ENCODE measurements at regions not wholly inside any gene's neighbourhood (a gene's known extent, or its start where the extent isn't known, plus 50 kb on each side); places are given as distances from the start of the nearest gene placed in this dataset.

GRCh38 chr16:64012166-64012565 is 1109.7 kb downstream of the CDH11 start:
- Mint-ChIP-seq H3K27me3 (no peaks in the 10 kb centered on the region), H3K36me3 (peaks cover 0 to 6% (median 0%) of the 10 kb centered on the region in 3 donors), H3K27ac (no peak overlapping the region), H3K4me3 (no peak overlapping the region), H3K4me1 (peaks cover 0 to 4% (median 0%) of the 10 kb centered on the region in 4 donors), H3K9me3 (peaks cover 6 to 63% (median 28%) of the 10 kb centered on the region in 9 donors)
- POLR2A ChIA-PET: no interaction called here
- ATAC-seq (no peak), DNase-seq (no peak)

DNA sequence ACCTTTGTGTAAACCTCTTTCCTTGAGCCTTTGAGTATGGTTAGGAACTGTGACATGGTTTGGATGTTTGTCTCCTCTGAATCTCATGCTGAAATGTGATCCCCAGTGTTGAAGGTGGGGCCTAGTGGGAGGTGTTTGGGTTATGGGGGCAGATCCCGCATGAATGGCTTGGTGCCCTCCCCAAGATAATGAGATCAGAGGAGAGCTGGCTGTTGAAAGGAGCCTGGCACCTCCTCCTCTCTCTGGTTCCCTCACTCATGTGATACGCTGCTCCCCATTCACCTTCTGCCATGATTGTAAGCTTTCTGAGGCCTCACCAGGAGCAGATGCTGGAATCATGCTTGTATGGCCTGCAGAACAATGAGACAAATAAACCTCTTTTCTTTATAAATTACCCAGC is 1110.2 kb downstream of the CDH11 start:
- H3K9me3 Mint-ChIP-seq: peaks cover 3 to 64% (median 28%) of the 10 kb centered on the region in 9 donors
- H3K27ac Mint-ChIP-seq: no peak overlapping the region
- H3K27me3 Mint-ChIP-seq: no peaks in the 10 kb centered on the region
- H3K36me3 Mint-ChIP-seq: peaks cover 0 to 6% (median 0%) of the 10 kb centered on the region in 3 donors
- no peak overlapping the region for H3K4me3 Mint-ChIP-seq
- POLR2A ChIA-PET: no interaction called here
- peaks cover 0 to 4% (median 0%) of the 10 kb centered on the region in 4 donors for H3K4me1 Mint-ChIP-seq
- DNase-seq: no peak
- ATAC-seq: no peak

- Mint-ChIP-seq H3K4me1 (no peaks in the 10 kb centered on the region), H3K9me3 (peaks cover 7 to 55% (median 29%) of the 10 kb centered on the region in 9 donors), H3K27ac (no peak overlapping the region), H3K4me3 (no peak overlapping the region), H3K36me3 (peaks cover 0 to 2% (median 0%) of the 10 kb centered on the region in 3 donors), H3K27me3 (no peaks in the 10 kb centered on the region)
- ATAC-seq: no peak
- DNase-seq: no peak
- POLR2A ChIA-PET: no interaction called here
Observed at GRCh38 chr16:64008131-64008530, 1113.7 kb downstream of the CDH11 start.

DNA sequence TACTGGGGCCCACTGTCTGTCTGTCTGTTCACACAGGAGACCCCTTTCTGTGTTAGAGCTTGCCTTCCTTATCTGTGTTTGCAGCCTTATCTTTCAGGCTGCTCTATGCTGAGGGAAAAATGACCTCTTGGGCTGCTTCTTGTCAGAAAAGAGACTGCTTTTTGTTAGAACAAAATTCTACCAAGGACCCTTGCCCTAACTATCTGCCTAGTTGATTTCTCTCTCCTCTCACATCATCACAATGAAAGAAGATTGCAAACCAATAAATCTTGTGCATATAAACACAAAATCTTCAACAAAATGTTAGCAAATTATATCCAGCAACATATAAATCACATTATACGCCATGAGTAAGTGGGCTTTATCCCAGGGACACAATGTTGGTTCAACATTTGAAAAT is 1117.7 kb downstream of the CDH11 start:
- Mint-ChIP-seq H3K27me3 (no peaks in the 10 kb centered on the region), H3K4me1 (no peaks in the 10 kb centered on the region), H3K4me3 (no peak overlapping the region), H3K27ac (no peak overlapping the region), H3K36me3 (peaks cover 0 to 12% (median 0%) of the 10 kb centered on the region in 3 donors), H3K9me3 (peaks cover 11 to 59% (median 28%) of the 10 kb centered on the region in 9 donors)
- ATAC-seq (no peak), DNase-seq (no peak)
- POLR2A ChIA-PET: no interaction called here

GRCh38 chr16:63995025-63995424 is 1126.8 kb downstream of the CDH11 start:
- Mint-ChIP-seq H3K4me3 (no peak overlapping the region), H3K9me3 (peaks cover 0 to 61% (median 22%) of the 10 kb centered on the region in 9 donors), H3K27me3 (no peaks in the 10 kb centered on the region), H3K4me1 (no peaks in the 10 kb centered on the region), H3K27ac (no peak overlapping the region), H3K36me3 (peaks cover 0 to 16% (median 0%) of the 10 kb centered on the region in 3 donors)
- DNase-seq: no peak
- ATAC-seq: no peak
- POLR2A ChIA-PET: no interaction called here

- ATAC-seq: no peak
- Mint-ChIP-seq H3K27me3 (no peaks in the 10 kb centered on the region), H3K4me3 (no peak overlapping the region), H3K4me1 (no peaks in the 10 kb centered on the region), H3K9me3 (peaks cover 14 to 62% (median 24%) of the 10 kb centered on the region in 9 donors), H3K27ac (no peak overlapping the region), H3K36me3 (peaks cover 0 to 12% (median 0%) of the 10 kb centered on the region in 3 donors)
- POLR2A ChIA-PET: no interaction called here
- DNase-seq: no peak
Observed at GRCh38 chr16:63983401-63983800, 1138.5 kb downstream of the CDH11 start.

- DNase-seq (no peak), ATAC-seq (no peak)
- POLR2A ChIA-PET: no interaction called here
- peaks cover 0 to 12% (median 0%) of the 10 kb centered on the region in 3 donors for H3K36me3 Mint-ChIP-seq
- H3K27ac Mint-ChIP-seq: no peak overlapping the region
- no peak overlapping the region for H3K4me3 Mint-ChIP-seq
- no peaks in the 10 kb centered on the region for H3K4me1 Mint-ChIP-seq
- no peaks in the 10 kb centered on the region for H3K27me3 Mint-ChIP-seq
- H3K9me3 Mint-ChIP-seq: peaks cover 18 to 62% (median 27%) of the 10 kb centered on the region in 9 donors
Observed at GRCh38 chr16:63982741-63983140, 1139.1 kb downstream of the CDH11 start.

GRCh38 chr16:63982110-63982509 is 1139.8 kb downstream of the CDH11 start:
- no peak for ATAC-seq

GRCh38 chr16:63981639-63982038 is 1140.2 kb downstream of the CDH11 start:
- H3K36me3 Mint-ChIP-seq: peaks cover 0 to 6% (median 0%) of the 10 kb centered on the region in 3 donors
- no peaks in the 10 kb centered on the region for H3K27me3 Mint-ChIP-seq
- H3K9me3 Mint-ChIP-seq: peaks cover 18 to 53% (median 23%) of the 10 kb centered on the region in 9 donors
- H3K4me1 Mint-ChIP-seq: no peaks in the 10 kb centered on the region
- H3K27ac Mint-ChIP-seq: no peak overlapping the region
- DNase-seq (no peak), ATAC-seq (no peak)
- POLR2A ChIA-PET: no interaction called here
- no peak overlapping the region for H3K4me3 Mint-ChIP-seq

More at GRCh38 chr16:63982110-63982509, 1139.8 kb downstream of the CDH11 start:
- Mint-ChIP-seq H3K36me3 (peaks cover 0 to 10% (median 0%) of the 10 kb centered on the region in 3 donors), H3K27ac (no peak overlapping the region), H3K4me3 (no peak overlapping the region), H3K27me3 (no peaks in the 10 kb centered on the region), H3K9me3 (peaks cover 18 to 58% (median 25%) of the 10 kb centered on the region in 9 donors), H3K4me1 (no peaks in the 10 kb centered on the region)
- POLR2A ChIA-PET: no interaction called here
- DNase-seq: no peak

GRCh38 chr16:63980763-63981162 is 1141.1 kb downstream of the CDH11 start:
- no peak for DNase-seq
- no peak for ATAC-seq
- Mint-ChIP-seq H3K27me3 (no peaks in the 10 kb centered on the region), H3K4me3 (no peak overlapping the region), H3K36me3 (peaks cover 0 to 6% (median 0%) of the 10 kb centered on the region in 3 donors), H3K4me1 (no peaks in the 10 kb centered on the region), H3K9me3 (peaks cover 13 to 53% (median 21%) of the 10 kb centered on the region in 9 donors), H3K27ac (no peak overlapping the region)
- POLR2A ChIA-PET: no interaction called here

- no peaks in the 10 kb centered on the region for H3K4me1 Mint-ChIP-seq
- no peak overlapping the region for H3K27ac Mint-ChIP-seq
- H3K36me3 Mint-ChIP-seq: peaks cover 0 to 16% (median 0%) of the 10 kb centered on the region in 3 donors
- no peak overlapping the region for H3K4me3 Mint-ChIP-seq
- ATAC-seq (no peak), DNase-seq (no peak)
- POLR2A ChIA-PET: no interaction called here
- H3K27me3 Mint-ChIP-seq: no peaks in the 10 kb centered on the region
- peaks cover 17 to 61% (median 29%) of the 10 kb centered on the region in 9 donors for H3K9me3 Mint-ChIP-seq
Observed at GRCh38 chr16:63978240-63978639, 1143.6 kb downstream of the CDH11 start.

DNA sequence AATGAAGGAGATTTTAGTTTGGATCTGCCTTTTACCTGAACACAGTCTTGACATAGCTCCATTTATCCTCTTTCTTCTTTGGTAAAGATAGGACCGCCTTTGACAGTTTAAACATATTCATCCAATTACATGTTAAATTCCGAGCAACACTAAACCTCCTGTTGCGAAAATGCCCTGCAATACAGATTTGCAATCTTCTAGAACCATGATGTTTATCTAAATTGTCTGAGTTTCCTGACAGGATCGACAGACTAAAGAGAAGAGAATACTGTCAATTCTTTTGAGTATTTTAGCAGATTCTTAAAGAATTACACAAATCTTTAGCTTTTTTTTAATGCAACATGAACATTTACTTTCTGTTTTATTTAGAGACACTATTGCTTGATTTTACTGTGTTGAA is 1145.5 kb downstream of the CDH11 start:
- POLR2A ChIA-PET: no interaction called here
- no peak overlapping the region for H3K4me3 Mint-ChIP-seq
- no peak for ATAC-seq
- no peak overlapping the region for H3K27ac Mint-ChIP-seq
- peaks cover 0 to 16% (median 0%) of the 10 kb centered on the region in 3 donors for H3K36me3 Mint-ChIP-seq
- H3K9me3 Mint-ChIP-seq: peaks cover 14 to 64% (median 36%) of the 10 kb centered on the region in 9 donors
- no peak for DNase-seq
- no peaks in the 10 kb centered on the region for H3K27me3 Mint-ChIP-seq
- H3K4me1 Mint-ChIP-seq: no peaks in the 10 kb centered on the region

- peaks cover 0 to 10% (median 0%) of the 10 kb centered on the region in 3 donors for H3K36me3 Mint-ChIP-seq
- H3K4me1 Mint-ChIP-seq: no peaks in the 10 kb centered on the region
- no peak for DNase-seq
- no peaks in the 10 kb centered on the region for H3K27me3 Mint-ChIP-seq
- POLR2A ChIA-PET: no interaction called here
- no peak overlapping the region for H3K27ac Mint-ChIP-seq
- ATAC-seq: no peak
- H3K9me3 Mint-ChIP-seq: peaks cover 14 to 57% (median 33%) of the 10 kb centered on the region in 9 donors
- no peak overlapping the region for H3K4me3 Mint-ChIP-seq
Observed at GRCh38 chr16:63975669-63976068, 1146.2 kb downstream of the CDH11 start.

DNA sequence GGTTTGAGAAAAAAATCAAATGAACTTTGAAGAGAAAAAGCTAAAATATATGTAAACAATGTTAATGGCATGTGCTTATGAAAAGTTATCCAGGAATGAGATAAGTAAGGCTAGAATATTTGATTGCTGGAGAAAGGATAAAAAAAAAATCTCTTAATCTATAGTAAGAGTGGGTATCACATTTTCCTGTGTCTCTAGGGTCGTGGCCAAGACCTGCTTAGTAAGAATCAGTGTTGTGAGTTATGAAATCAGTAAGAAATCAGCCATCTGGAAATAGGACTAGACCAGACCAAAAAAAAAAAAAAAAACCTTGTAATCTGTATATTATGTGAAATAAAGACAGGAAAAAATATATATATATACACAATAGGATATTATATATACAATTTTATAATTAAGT is 1153.9 kb downstream of the CDH11 start:
- Mint-ChIP-seq H3K4me3 (no peak overlapping the region), H3K27me3 (no peaks in the 10 kb centered on the region), H3K9me3 (peaks cover 0 to 37% (median 11%) of the 10 kb centered on the region in 9 donors), H3K36me3 (peaks cover 0 to 11% (median 0%) of the 10 kb centered on the region in 3 donors), H3K4me1 (no peaks in the 10 kb centered on the region), H3K27ac (no peak overlapping the region)
- DNase-seq: no peak
- ATAC-seq: no peak
- POLR2A ChIA-PET: no interaction called here
